Dermis blood vessel endothelial cell (primary cell): ENCODE measurements at regions not wholly inside any gene's neighbourhood (a gene's known extent, or its start where the extent isn't known, plus 50 kb on each side); places are given as distances from the start of the nearest gene placed in this dataset.
"Not testable (repeated sequence)": the region's sequence is repeated elsewhere in the genome, so short reads cannot be mapped to it uniquely, and the experiment has no call there.

ENCODE experiments used
- DNase-seq: peaks from one replicate; pipeline ENCODE4 v3.0.0; 2010

- no peak for DNase-seq
Measured at GRCh38 chr22:22193923-22194322, 50.7 kb upstream of the VPREB1 start.

DNA sequence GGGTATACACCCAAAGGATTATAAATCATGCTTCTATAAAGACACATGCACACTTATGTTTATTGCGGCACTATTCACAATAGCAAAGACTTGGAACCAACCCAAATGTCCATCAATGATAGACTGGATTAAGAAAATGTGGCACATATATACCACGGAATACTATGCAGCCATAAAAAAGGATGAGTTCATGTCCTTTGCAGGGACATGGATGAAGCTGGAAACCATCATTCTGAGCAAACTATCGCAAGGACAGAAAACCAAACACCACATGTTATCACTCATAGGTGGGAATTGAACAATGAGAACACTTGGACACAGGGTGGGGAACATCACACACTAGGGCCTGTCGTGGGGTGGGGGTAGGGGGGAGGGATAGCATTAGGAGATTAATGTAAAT, 51.1 kb upstream of the VPREB1 start:
- DNase-seq = not testable (repeated sequence)

- not testable (repeated sequence) for DNase-seq
Measured at GRCh38 chr22:22193006-22193405, 51.6 kb upstream of the VPREB1 start.

DNA sequence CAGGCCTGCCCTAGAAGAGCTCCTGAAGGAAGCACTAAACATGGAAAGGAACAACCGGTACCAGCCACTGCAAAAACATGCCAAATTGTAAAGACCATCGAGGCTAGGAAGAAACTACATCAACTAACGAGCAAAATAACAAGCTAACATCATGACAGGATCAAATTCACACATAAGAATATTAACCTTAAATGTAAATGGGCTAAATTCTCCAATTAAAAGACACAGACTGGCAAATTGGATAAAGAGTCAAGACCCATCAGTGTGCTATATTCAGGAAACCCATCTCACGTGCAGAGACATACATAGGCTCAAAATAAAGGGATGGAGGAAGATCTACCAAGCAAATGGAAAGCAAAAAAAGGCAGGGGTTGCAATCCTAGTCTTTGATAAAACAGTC, 54.8 kb upstream of the VPREB1 start:
- DNase-seq = not testable (repeated sequence)

GRCh38 chr22:22187863-22188262, 56.7 kb upstream of the VPREB1 start:
- not testable (repeated sequence) for DNase-seq

DNA sequence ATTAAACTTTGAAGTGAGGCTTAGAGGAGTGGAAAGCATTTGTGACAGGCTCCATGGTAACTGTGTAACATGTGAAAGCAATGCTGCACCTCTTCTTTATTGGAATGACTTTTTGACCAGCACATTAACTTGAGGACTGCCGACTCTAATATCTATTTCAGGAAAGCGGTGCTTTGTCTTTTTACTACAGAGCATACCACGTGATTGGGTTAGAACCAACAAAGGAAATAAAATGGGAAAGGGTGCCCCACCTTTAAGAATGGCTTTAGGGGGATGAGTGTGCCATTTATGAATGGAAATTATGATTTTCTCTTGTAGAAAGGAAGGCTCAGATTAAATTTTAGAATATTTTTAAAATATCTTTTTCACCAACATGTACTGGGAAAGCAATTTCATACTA, 57.3 kb upstream of the VPREB1 start:
- DNase-seq = no peak

- DNase-seq = no peak
Measured at GRCh38 chr22:22185844-22186499, 58.6 kb upstream of the VPREB1 start.

DNA sequence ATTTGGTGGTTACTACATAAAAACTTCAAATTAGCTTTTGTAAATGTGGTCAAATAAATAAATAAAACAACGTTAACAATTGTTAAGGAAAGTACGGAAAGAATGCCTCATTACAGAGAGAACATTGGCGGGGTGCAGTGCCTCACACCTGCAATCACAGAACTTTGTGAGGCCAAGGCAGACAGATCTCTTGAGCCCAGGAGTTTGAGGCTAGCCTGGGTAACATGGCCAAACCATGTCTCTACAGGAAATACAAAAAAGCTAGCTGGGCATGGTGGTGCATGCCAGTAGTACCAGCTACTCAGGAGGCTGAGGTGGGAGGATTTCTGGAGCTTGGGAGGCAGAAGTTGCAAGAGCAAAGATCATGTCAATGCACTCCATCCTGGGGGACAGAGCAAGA, 59.4 kb upstream of the VPREB1 start:
- no peak for DNase-seq

- DNase-seq = no peak
Measured at GRCh38 chr22:22184277-22184807, 60.2 kb upstream of the VPREB1 start.

GRCh38 chr22:22182990-22183264, 61.7 kb upstream of the VPREB1 start:
- DNase-seq = no peak

- DNase-seq = no peak
Measured at GRCh38 chr22:22182218-22182989, 62.2 kb upstream of the VPREB1 start.

GRCh38 chr22:22181341-22181850, 63.2 kb upstream of the VPREB1 start:
- no peak for DNase-seq

DNA sequence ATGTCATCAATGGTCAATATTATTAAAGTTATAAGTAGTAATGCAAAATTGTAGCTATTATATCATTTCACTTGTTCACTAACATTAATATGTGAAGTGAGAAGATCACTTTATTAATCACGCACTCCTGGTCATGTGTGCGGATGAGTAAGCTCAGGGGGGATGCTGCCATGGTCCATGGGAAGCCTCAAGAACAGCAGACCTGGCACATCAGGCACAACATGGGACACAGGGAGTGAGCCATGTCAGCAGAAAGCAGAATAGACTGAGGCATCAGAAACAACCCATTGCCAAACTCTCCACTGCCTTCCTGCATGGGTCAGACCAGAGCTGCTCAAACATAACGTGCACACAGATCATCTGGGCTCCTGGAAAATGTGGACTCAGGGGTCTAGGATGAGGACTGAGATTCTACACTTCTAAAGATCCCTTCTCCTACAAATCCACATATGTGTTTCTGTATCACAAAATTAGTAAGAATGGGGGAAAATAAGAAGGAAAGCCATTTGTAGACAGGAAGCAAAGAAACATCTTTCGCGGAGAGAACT, 63.8 kb upstream of the VPREB1 start:
- no peak for DNase-seq

GRCh38 chr22:22179858-22180257, 64.7 kb upstream of the VPREB1 start:
- DNase-seq = no peak

- DNase-seq = no peak
Measured at GRCh38 chr22:22178992-22179391, 65.6 kb upstream of the VPREB1 start.

- no peak for DNase-seq
Measured at GRCh38 chr22:22178355-22178965, 66.1 kb upstream of the VPREB1 start.

GRCh38 chr22:22176929-22177616, 67.5 kb upstream of the VPREB1 start:
- DNase-seq = no peak

GRCh38 chr22:22172896-22173628, 71.5 kb upstream of the VPREB1 start:
- DNase-seq = not testable (repeated sequence)

GRCh38 chr22:22171357-22172218, 73.0 kb upstream of the VPREB1 start:
- peak; percentile 28 for DNase-seq

DNA sequence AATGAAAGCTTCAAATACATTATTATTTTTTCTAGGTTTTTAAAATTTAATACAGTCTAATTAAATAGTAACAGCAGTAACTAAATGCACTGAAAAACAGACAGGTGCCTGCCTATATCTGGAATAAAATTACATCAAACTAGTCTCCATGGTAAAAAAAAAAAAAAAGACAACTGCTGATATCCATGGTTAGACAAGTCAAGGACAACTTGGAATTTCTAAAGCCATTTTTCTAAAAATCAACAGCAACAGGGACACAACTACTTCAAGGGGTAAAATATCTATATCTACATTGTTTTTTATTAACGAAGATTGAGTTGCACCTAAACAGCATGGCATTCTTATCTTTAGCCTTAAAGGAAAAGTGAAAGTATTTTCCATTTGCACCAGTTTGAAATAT, 74.7 kb upstream of the VPREB1 start:
- no peak for DNase-seq
